ENCODE measurements at regions not wholly inside any gene's neighbourhood (a gene's known extent, or its start where the extent isn't known, plus 50 kb on each side); places are given as distances from the start of the nearest gene placed in this dataset.

DNA sequence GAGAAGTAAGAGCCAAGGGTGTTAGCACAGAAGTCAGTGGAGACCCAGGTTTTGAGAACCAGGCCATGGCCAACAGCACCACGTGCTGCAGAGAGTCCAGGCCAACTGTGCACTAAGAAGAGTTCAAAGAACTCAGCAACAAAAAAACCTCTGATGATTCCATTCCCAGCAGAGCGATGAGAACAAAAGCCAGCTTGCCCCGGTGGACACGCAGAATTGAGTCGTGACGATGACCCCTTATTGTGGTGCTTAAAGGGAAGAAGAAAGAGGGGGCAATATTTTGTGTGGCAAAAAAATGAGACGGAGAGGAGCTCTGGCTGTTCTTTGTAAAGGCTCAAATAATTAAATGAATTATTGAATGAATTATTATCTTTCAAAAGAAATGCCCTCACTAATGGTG is 468.3 kb upstream of the AUTS2 start:
- DNase-seq = no peak

DNA sequence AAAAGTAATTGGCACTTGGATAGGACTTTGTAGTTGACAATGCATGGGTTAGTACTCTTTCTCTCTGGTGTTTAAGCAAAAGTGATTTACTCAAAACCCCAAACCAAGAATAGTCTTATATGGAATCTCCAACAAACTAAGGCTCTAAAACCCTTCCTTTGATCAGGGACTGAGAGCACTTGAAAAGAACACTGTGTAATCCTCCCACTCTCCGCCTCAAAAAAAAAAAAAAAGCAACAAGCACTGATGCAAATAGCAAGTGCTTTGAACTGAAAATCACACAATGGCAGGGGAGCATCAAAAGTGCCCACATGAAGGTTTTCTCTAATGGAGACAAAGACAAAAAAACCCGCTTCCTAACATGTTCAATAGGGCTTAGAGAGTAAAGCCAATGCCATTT is 467.9 kb upstream of the AUTS2 start:
- DNase-seq = no peak

- no peak for DNase-seq
Observed at GRCh38 chr7:69134316-69134715, 464.0 kb upstream of the AUTS2 start.

- peak; percentile 7 for DNase-seq
Observed at GRCh38 chr7:69147631-69148030, 450.6 kb upstream of the AUTS2 start.

DNA sequence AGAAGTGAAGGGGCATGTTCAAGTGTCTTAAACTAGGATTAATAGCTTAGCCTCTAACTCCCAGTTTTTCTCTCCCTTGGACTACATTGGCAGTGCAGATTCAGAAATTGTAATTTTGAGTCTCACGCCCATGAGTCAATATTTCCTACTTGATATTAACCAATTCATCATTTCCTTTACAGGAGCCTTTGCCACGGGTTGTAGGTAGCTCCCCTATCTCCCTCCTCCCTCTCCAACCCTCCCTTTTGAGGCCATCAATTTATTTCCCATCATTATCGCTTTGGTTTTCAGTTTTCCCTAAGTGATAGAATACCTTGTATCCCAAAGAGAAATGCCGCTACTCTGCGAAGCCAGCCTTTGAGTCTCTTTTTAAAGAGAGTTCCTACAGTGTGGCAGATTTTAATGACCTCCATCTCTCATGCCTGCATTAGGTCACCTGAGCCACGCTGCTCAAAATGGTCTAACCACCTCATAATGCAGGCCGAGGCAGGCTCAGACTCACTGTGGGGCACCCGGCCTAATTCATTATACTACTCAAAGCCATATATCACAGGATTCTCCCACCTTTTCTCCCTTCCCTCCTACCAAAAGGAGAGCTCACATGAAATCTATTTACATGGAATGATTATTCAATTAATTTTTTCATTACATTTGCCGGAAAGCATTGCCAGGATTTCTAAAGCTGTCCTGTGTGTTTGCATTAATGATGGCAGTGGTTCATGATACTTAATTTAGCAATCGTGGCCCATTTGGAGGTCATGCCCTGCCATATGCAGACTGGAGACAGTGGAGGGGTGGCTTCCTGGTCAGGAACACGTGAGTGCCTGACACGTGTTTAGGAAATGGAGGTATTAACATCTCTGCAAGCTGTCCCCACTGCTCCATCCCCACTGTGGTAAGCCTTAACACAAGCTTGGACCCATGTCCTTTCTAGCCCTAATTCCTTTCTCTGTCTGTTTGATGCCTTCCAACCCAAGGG is 448.2 kb upstream of the AUTS2 start:
- DNase-seq = no peak

DNA sequence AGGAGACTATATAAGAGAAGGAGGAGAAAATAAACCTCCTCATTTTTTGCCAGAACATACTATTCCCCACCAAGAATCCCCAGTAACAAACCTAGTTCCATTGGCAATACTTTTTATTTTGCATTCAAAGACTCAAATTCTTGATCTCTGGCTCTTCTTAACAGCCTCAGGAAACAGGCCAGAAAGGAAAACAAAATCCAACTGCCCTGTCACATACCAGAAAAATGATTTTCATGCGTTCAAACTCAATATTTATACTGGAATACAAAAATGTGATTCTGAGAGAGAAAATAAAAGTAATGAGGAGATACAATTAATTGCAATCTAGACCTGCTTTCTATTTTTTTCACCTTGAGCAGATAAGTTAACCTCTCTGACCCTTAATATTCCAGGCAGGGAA is 435.9 kb upstream of the AUTS2 start:
- DNase-seq = no peak

- no peak for DNase-seq
Observed at GRCh38 chr7:69162931-69163670, 435.2 kb upstream of the AUTS2 start.

GRCh38 chr7:69166979-69167516 is 431.2 kb upstream of the AUTS2 start:
- DNase-seq = peak; percentile 99

GRCh38 chr7:69169386-69169785 is 428.9 kb upstream of the AUTS2 start:
- no peak for DNase-seq

GRCh38 chr7:69172357-69173077 is 425.8 kb upstream of the AUTS2 start:
- no peak for DNase-seq

DNA sequence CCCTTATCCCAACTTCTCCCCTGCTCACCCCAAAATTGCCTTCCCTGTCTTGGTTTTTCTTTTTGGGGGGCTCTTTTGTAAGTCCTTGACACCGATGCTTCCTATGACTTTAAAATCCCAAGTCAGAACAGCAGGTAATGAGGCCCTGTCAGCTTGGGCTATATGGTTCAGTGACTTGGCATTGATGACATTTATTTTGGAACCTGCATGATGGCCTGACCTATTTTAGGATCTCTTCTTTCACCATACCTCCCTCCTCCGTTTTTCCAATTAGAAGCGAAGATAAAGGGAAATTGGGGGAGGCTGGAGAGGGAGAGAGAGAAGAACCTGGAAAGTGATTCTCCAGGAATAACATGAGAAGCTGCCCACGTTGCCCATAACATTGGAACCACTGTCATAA is 424.9 kb upstream of the AUTS2 start:
- no peak for DNase-seq

GRCh38 chr7:69173846-69174245 is 424.4 kb upstream of the AUTS2 start:
- peak; percentile 28 for DNase-seq

- no peak for DNase-seq
Observed at GRCh38 chr7:69176841-69177240, 421.4 kb upstream of the AUTS2 start.

DNA sequence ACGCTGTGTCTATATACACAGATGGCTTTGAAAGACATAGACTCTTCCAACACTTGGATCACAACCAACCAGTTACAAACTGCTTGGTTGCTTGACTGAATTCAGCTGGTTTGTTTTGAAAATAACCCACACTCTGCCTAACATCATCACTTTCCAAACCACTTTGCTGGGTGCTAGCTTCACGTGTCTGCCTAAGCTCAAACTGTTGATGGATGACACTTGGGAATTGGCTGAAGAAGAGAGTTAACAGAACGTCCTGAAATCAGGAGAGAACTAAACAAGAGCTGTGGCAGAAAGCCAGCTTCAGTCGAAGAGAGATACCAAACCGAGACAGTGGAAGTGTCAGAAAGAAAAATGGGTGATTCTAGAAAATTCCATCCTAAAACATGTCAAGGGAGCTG is 420.8 kb upstream of the AUTS2 start:
- no peak for DNase-seq

GRCh38 chr7:69177941-69178494 is 420.3 kb upstream of the AUTS2 start:
- DNase-seq = no peak

- DNase-seq = no peak
Observed at GRCh38 chr7:69180662-69181061, 417.6 kb upstream of the AUTS2 start.

GRCh38 chr7:69182596-69183467 is 415.4 kb upstream of the AUTS2 start:
- DNase-seq = no peak

- no peak for DNase-seq
Observed at GRCh38 chr7:69184339-69184738, 413.9 kb upstream of the AUTS2 start.

- no peak for DNase-seq
Observed at GRCh38 chr7:69185170-69185569, 413.1 kb upstream of the AUTS2 start.

DNA sequence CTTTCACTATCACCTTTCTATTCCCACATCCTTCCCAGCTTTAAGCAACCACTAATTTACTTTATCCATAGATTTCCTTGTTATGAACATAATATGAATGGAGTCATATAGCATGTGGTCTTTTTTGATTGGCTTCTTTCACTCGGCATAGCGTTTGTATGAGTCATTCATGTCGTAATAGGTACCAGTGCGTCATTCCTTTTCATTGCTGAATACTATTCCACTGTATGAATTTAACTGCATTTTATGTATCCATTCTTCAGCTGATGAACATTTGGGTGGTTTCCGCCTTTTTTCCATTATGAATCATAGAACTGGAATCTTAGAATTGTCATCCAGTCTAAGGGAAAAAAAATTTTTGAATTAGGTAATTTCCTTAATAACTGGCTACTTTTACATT is 411.3 kb upstream of the AUTS2 start:
- no peak for DNase-seq

GRCh38 chr7:69187824-69188333 is 410.4 kb upstream of the AUTS2 start:
- DNase-seq = no peak

GRCh38 chr7:69189406-69189805 is 408.9 kb upstream of the AUTS2 start:
- DNase-seq = no peak

Measured in NCI-H69 (cell line).